H9 (cell line): ENCODE measurements at regions not wholly inside any gene's neighbourhood (a gene's known extent, or its start where the extent isn't known, plus 50 kb on each side); places are given as distances from the start of the nearest gene placed in this dataset.

ENCODE experiments used
- DNase-seq: peaks from one replicate; pipeline ENCODE4 v3.0.0-alpha.2; 2017
- H2AFZ ChIP-seq: one replicate; pipeline ENCODE4 v1.6.1; 2013; ENCODE audit warnings: mild to moderate bottlenecking, low read length, control low read depth, moderate library complexity
- H2AK5ac ChIP-seq: 2 replicates; pipeline ENCODE4 v1.6.1; 2013; ENCODE audit warnings: low read length, control low read depth, mixed read lengths; ENCODE audit not compliant: insufficient read length
- H2BK120ac ChIP-seq: one replicate; pipeline ENCODE4 v1.6.1; 2013; ENCODE audit warnings: low read depth, mild to moderate bottlenecking, low read length, control low read depth, inconsistent platforms; ENCODE audit not compliant: poor library complexity, severe bottlenecking
- H2BK12ac ChIP-seq: 2 replicates; pipeline ENCODE4 v1.6.1; 2013; ENCODE audit warnings: low read length, control low read depth, mixed read lengths, low read depth; ENCODE audit not compliant: insufficient read length
- H2BK15ac ChIP-seq: 2 replicates; pipeline ENCODE4 v1.6.1; 2013; ENCODE audit warnings: low read depth, low read length, control low read depth
- H2BK20ac ChIP-seq: one replicate; pipeline ENCODE4 v1.6.1; 2013; ENCODE audit warnings: low read depth, mild to moderate bottlenecking, low read length, control low read depth, inconsistent platforms; ENCODE audit not compliant: poor library complexity, severe bottlenecking
- H2BK5ac ChIP-seq: 2 replicates; pipeline ENCODE4 v1.6.1; 2013; ENCODE audit warnings: low read length, control low read depth, mixed read lengths; ENCODE audit not compliant: insufficient read length
- H3K14ac ChIP-seq: 2 replicates; pipeline ENCODE4 v1.6.1; 2013; ENCODE audit warnings: low read length, control low read depth; ENCODE audit not compliant: insufficient read depth
- H3K18ac ChIP-seq: 2 replicates; pipeline ENCODE4 v1.6.1; 2013; ENCODE audit warnings: low read depth, mild to moderate bottlenecking, mixed read lengths, low read length, control low read depth; ENCODE audit not compliant: insufficient read length
- H3K23ac ChIP-seq: 2 replicates; pipeline ENCODE4 v1.6.1; 2013; ENCODE audit warnings: low read length, control low read depth, mixed read lengths, low read depth; ENCODE audit not compliant: insufficient read length
- H3K23me2 ChIP-seq: 2 replicates; pipeline ENCODE4 v1.6.1; 2013; ENCODE audit warnings: low read depth, mild to moderate bottlenecking, mixed read lengths, low read length, control low read depth; ENCODE audit not compliant: insufficient read length, poor library complexity, severe bottlenecking
- H3K27ac ChIP-seq: 2 replicates; pipeline ENCODE4 v1.5.1; 2013; ENCODE audit warnings: low read length, control low read depth, mixed read lengths, low read depth; ENCODE audit not compliant: insufficient read length
- H3K27me3 ChIP-seq: 2 replicates; pipeline ENCODE4 v1.6.1; 2013; ENCODE audit warnings: low read length, control low read depth, inconsistent platforms; ENCODE audit not compliant: insufficient read depth
- H3K4ac ChIP-seq: 2 replicates; pipeline ENCODE4 v1.6.1; 2013; ENCODE audit warnings: low read depth, mild to moderate bottlenecking, control low read depth, inconsistent platforms, low read length, moderate library complexity
- H3K4me1 ChIP-seq: 2 replicates; pipeline ENCODE4 v1.6.1; 2013; ENCODE audit warnings: low read length, control low read depth, inconsistent platforms; ENCODE audit not compliant: insufficient read depth
- H3K4me2 ChIP-seq: 2 replicates; pipeline ENCODE4 v1.6.1; 2013; ENCODE audit warnings: low read length, control low read depth, mixed read lengths; ENCODE audit not compliant: insufficient read length, insufficient read depth
- H3K56ac ChIP-seq: 2 replicates; pipeline ENCODE4 v1.6.1; 2013; ENCODE audit warnings: low read depth, mild to moderate bottlenecking, mixed read lengths, low read length, control low read depth; ENCODE audit not compliant: insufficient read length
- H3K79me1 ChIP-seq: 2 replicates; pipeline ENCODE4 v1.6.1; 2013; ENCODE audit warnings: low read depth, mild to moderate bottlenecking, moderate library complexity, low read length, control low read depth, inconsistent platforms; ENCODE audit not compliant: insufficient read depth, poor library complexity, severe bottlenecking
- H3K79me2 ChIP-seq: 2 replicates; pipeline ENCODE4 v1.6.1; 2013; ENCODE audit warnings: low read length, control low read depth, inconsistent platforms; ENCODE audit not compliant: insufficient read depth
- H3K9ac ChIP-seq: 2 replicates; pipeline ENCODE4 v1.6.1; 2013; ENCODE audit warnings: low read length, control low read depth, mixed read lengths; ENCODE audit not compliant: insufficient read length; ENCODE audit errors: extremely low read depth
- H3K9me3 ChIP-seq: one replicate; pipeline ENCODE4 v1.6.1; 2013; ENCODE audit warnings: low read depth, low read length, inconsistent platforms; ENCODE audit not compliant: control insufficient read depth
- H3T11ph ChIP-seq: one replicate; pipeline ENCODE4 v1.6.1; 2013; ENCODE audit warnings: mild to moderate bottlenecking, low read length, control low read depth, inconsistent platforms
- H4K20me1 ChIP-seq: one replicate; pipeline ENCODE4 v1.6.1; 2013; ENCODE audit not compliant: control insufficient read depth, insufficient read length, insufficient read depth
- H4K5ac ChIP-seq: 2 replicates; pipeline ENCODE4 v1.6.1; 2013; ENCODE audit warnings: low read depth, mild to moderate bottlenecking, mixed read lengths, low read length, control low read depth; ENCODE audit not compliant: insufficient read length
- H4K8ac ChIP-seq: replicated peaks from 2 replicates; pipeline ENCODE4 v1.6.1; 2013; ENCODE audit warnings: low read length, control low read depth, mixed read lengths, low read depth; ENCODE audit not compliant: insufficient read length
- H4K91ac ChIP-seq: 2 replicates; pipeline ENCODE4 v1.6.1; 2013; ENCODE audit warnings: low read depth, mild to moderate bottlenecking, moderate library complexity, mixed read lengths, low read length, control low read depth; ENCODE audit not compliant: insufficient read length
- H3K27ac Mint-ChIP-seq, 3 experiments: 2 replicates in 2 of 3; 3 replicates in 1 of 3; pipeline ENCODE4 v1.8.0; 2020 to 2021; ENCODE audit warnings: mixed read lengths in 3 of 3, mild to moderate bottlenecking in 1 of 3, moderate library complexity in 1 of 3
- H3K27me3 Mint-ChIP-seq: 2 replicates; pipeline ENCODE4 v1.8.0; 2021; ENCODE audit warnings: low read depth, mild to moderate bottlenecking, moderate library complexity, mixed read lengths
- H3K36me3 Mint-ChIP-seq, 3 experiments: 2 replicates in 2 of 3; 3 replicates in 1 of 3; pipeline ENCODE4 v1.8.0; 2020 to 2021; ENCODE audit warnings: low read depth in 3 of 3, mixed read lengths in 3 of 3; ENCODE audit not compliant: insufficient read depth in 1 of 3
- H3K4me1 Mint-ChIP-seq, 2 experiments: 2 replicates each; pipeline ENCODE4 v1.8.0; 2020; ENCODE audit warnings: mixed read lengths in 2 of 2
- H3K4me3 Mint-ChIP-seq, 2 experiments: 2 replicates in 1 of 2; 3 replicates in 1 of 2; pipeline ENCODE4 v1.8.0; 2020 to 2021; ENCODE audit warnings: mild to moderate bottlenecking in 2 of 2, mixed read lengths in 2 of 2, moderate library complexity in 1 of 2
- H3K9me3 Mint-ChIP-seq, 2 experiments: 2 replicates in 1 of 2; 3 replicates in 1 of 2; pipeline ENCODE4 v1.8.0; 2020; ENCODE audit warnings: mild to moderate bottlenecking in 2 of 2, mixed read lengths in 2 of 2, moderate library complexity in 1 of 2
- CTCF ChIP-seq: fragments of 200-600 bp; sonication (generic); conservative IDR thresholded peaks from 3 replicates; pipeline ENCODE4 v1.8.0; 2021; ENCODE audit warnings: antibody characterized with exemption, mild to moderate bottlenecking
- WGBS: extraction: QIAGEN DNeasy Blood & Tissue Kit; methylation state at CpG from one replicate; pipeline ENCODE4 v1.1.7; 2013; ENCODE audit warnings: missing lambda C conversion rate, low lambda C conversion rate, mixed read lengths; ENCODE audit not compliant: insufficient read length; ENCODE audit errors: extremely low coverage; 5-methylcytosine and 5-hydroxymethylcytosine counted together

GRCh38 chr2:161017780-161018470 is 142.3 kb upstream of the TANK start:
- Mint-ChIP-seq H3K4me3 (no peak overlapping the region), H3K27ac (no peak overlapping the region), H3K4me1 (no peaks in the 10 kb centered on the region), H3K9me3 (peaks cover 17% of the 10 kb centered on the region in 2 experiments), H3K36me3 (peaks cover 3 to 16% (median 5%) of the 10 kb centered on the region in 3 experiments; a peak in 6 of 7 replicates), H3K27me3 (peaks cover 1% of the 10 kb centered on the region)
- Histone ChIP-seq H3K9ac (no peak overlapping the region), H3K9me3 (no peaks in the 10 kb centered on the region), H2BK15ac (no peak overlapping the region), H4K91ac (no peak overlapping the region), H3K27ac (no peak overlapping the region), H3K79me1 (no peaks in the 10 kb centered on the region), H3K56ac (no peak overlapping the region), H4K20me1 (no peaks in the 10 kb centered on the region), H2BK5ac (no peak overlapping the region), H3K23ac (no peak overlapping the region), H3K4ac (no peak overlapping the region), H3K4me2 (no peak overlapping the region), H2AFZ (no peak overlapping the region), H3K27me3 (no peaks in the 10 kb centered on the region), H2BK12ac (no peak overlapping the region), H3K79me2 (no peaks in the 10 kb centered on the region), H3K18ac (no peak overlapping the region), H3K4me1 (no peaks in the 10 kb centered on the region), H4K5ac (no peak overlapping the region), H3T11ph (no peak overlapping the region), H4K8ac (no peak overlapping the region), H3K23me2 (no peaks in the 10 kb centered on the region), H2BK20ac (no peak overlapping the region), H3K14ac (no peak overlapping the region), H2BK120ac (no peak overlapping the region), H2AK5ac (no peak overlapping the region)
- DNase-seq = no peak
- TF ChIP-seq CTCF = no peak
- WGBS = no CpG with 5 or more reads among the region's 3 CpGs
